Panc1 (cell line): ENCODE measurements at regions not wholly inside any gene's neighbourhood (a gene's known extent, or its start where the extent isn't known, plus 50 kb on each side); places are given as distances from the start of the nearest gene placed in this dataset.

Experiments
- ATAC-seq: fragments of 200-7000 bp; cut with Tn5 transposase; 2 replicates; pipeline ENCODE4 v1.9.1; 2020; ENCODE audit warnings: mild to moderate bottlenecking, moderate library complexity
- BruUV-seq: library from RNA; stranded (reverse); fragments of 400-500 nt; replicated peaks from 2 replicates; lab custom pipeline; 2021; lab: Mats Ljungman, UMichigan
- CTCF ChIA-PET: fragments of 300-600 bp; sonication (Branson Sonifier 250); formaldehyde crosslinking; loops from one replicate; lab custom pipeline; 2022; ENCODE audit warnings: antibody characterized with exemption; lab: Charles Lee
- POLR2A ChIA-PET: fragments of 300-600 bp; sonication (Branson Sonifier 250); formaldehyde crosslinking; loops from one replicate; lab custom pipeline; 2022; ENCODE audit warnings: antibody characterized with exemption; lab: Charles Lee
- DNase-seq: peaks from one replicate; pipeline ENCODE4 v3.0.0-alpha.2; 2010; ENCODE audit warnings: low read depth, low spot score
- H3K27ac ChIP-seq: 2 replicates; pipeline ENCODE4 v1.5.1; 2011; ENCODE audit warnings: mild to moderate bottlenecking, low read length, inconsistent platforms
- H3K27me3 ChIP-seq: fragments of 200-500 bp; sonication (Bioruptor generic); 2 replicates; pipeline ENCODE4 v1.6.0; 2014; ENCODE audit warnings: low read length, inconsistent platforms; ENCODE audit not compliant: control insufficient read depth, insufficient read depth
- H3K36me3 ChIP-seq: fragments of 200-500 bp; sonication (Bioruptor generic); 2 replicates; pipeline ENCODE4 v1.5.1; 2014; ENCODE audit warnings: inconsistent platforms, mild to moderate bottlenecking, low read length, moderate library complexity; ENCODE audit not compliant: control insufficient read depth, insufficient read depth
- H3K4me1 ChIP-seq: 2 replicates; pipeline ENCODE4 v1.5.1; 2011; ENCODE audit warnings: inconsistent platforms, mild to moderate bottlenecking, low read length, moderate library complexity; ENCODE audit not compliant: control insufficient read depth, insufficient read depth
- H3K4me3 ChIP-seq, 2 experiments: 2 replicates each; pipeline ENCODE4 v1.5.1; 2011 to 2012; ENCODE audit warnings: low read depth in 2 of 2, low read length in 2 of 2, mild to moderate bottlenecking in 2 of 2, inconsistent platforms in 1 of 2, moderate library complexity in 1 of 2
- H3K9me3 ChIP-seq: fragments of 200-500 bp; sonication (Bioruptor generic); 2 replicates; pipeline ENCODE4 v1.5.1; 2014; ENCODE audit warnings: low read depth, mild to moderate bottlenecking, inconsistent platforms, low read length, moderate library complexity; ENCODE audit not compliant: control insufficient read depth, insufficient read depth
- CTCF ChIP-seq: fragments of 450-650 bp; IDR thresholded peaks from 2 replicates; pipeline ENCODE4 v1.5.1; 2017; ENCODE audit warnings: mild to moderate bottlenecking
- POLR2AphosphoS5 ChIP-seq: IDR thresholded peaks from 2 replicates; pipeline ENCODE4 v1.6.1; 2012; ENCODE audit warnings: mild to moderate bottlenecking, low read depth, low read length, moderate library complexity
- REST ChIP-seq, 2 experiments: IDR thresholded peaks; 2 replicates each; pipeline ENCODE4 v1.6.1; 2011 to 2012; ENCODE audit warnings: low read depth in 2 of 2, control low read depth in 1 of 2, low read length in 1 of 2, mild to moderate bottlenecking in 1 of 2, moderate library complexity in 1 of 2; ENCODE audit not compliant: insufficient read depth in 1 of 2
- SIN3A ChIP-seq: IDR thresholded peaks from 2 replicates; pipeline ENCODE4 v1.6.1; 2012; ENCODE audit warnings: low read depth, mild to moderate bottlenecking, low read length, moderate library complexity, borderline replicate concordance; ENCODE audit not compliant: insufficient read depth
- TCF7L2 ChIP-seq: IDR thresholded peaks from 2 replicates; pipeline ENCODE4 v1.6.1; 2011; ENCODE audit warnings: mild to moderate bottlenecking, low read depth, low read length, inconsistent platforms
- in situ Hi-C: cut with HindIII; loops from 2 replicates; pipeline ENCODE4 v1.10.0; 2016; ENCODE audit warnings: low sequenced_read_pairs, low pct_unique_long_range_greater_than_20kb
- intact Hi-C: fragments of 100-400 bp; cut with micrococcal nuclease; formaldehyde crosslinking; loops from one replicate; pipeline ENCODE4 v1.10.0; 2022; ENCODE audit not compliant: unreplicated experiment

- no peak for DNase-seq
- POLR2A ChIA-PET = no interaction called here
- Histone ChIP-seq H3K27ac (no peak overlapping the region), H3K36me3 (no peaks in the 10 kb centered on the region), H3K9me3 (no peaks in the 10 kb centered on the region), H3K27me3 (no peaks in the 10 kb centered on the region), H3K4me1 (no peaks in the 10 kb centered on the region), H3K4me3 (no peak overlapping the region)
- no peak for TF ChIP-seq POLR2AphosphoS5
- intact Hi-C loops = no loop called here
- no peak for ATAC-seq
- in situ Hi-C loops = no loop called here
- no TSS peak for BruUV-seq
- CTCF ChIA-PET = interaction anchor here (0.6 kb wide), 1 partner anchor 98 kb away, joined by 3 read pairs; no protein-coding TSS in a partner anchor
Measured at GRCh38 chr17:68142595-68142994, 105.2 kb upstream of the AMZ2 start.

- no peak overlapping the region for H3K27ac ChIP-seq
- ChIA-PET CTCF (no interaction called here), POLR2A (no interaction called here)
- BruUV-seq = no TSS peak
- H3K9me3 ChIP-seq = no peaks in the 10 kb centered on the region
- H3K4me3 ChIP-seq = no peak overlapping the region
- no peaks in the 10 kb centered on the region for H3K27me3 ChIP-seq
- ATAC-seq (no peak), DNase-seq (no peak)
- no peaks in the 10 kb centered on the region for H3K36me3 ChIP-seq
- TF ChIP-seq TCF7L2 (no peak), CTCF (no peak), POLR2AphosphoS5 (no peak), REST (IDR thresholded peaks at IDR 0.05; ENCODE audit: insufficient read depth in 1 of 2, low read depth in 2 of 2, low read length in 1 of 2) (no peak), SIN3A (no peak)
- H3K4me1 ChIP-seq = no peaks in the 10 kb centered on the region
- intact Hi-C loops (no loop called here), in situ Hi-C loops (no loop called here)
Measured at GRCh38 chr17:68143425-68143824, 104.4 kb upstream of the AMZ2 start.

- Histone ChIP-seq H3K4me3 (no peak overlapping the region), H3K9me3 (no peaks in the 10 kb centered on the region), H3K27me3 (no peaks in the 10 kb centered on the region), H3K4me1 (no peaks in the 10 kb centered on the region), H3K27ac (no peak overlapping the region), H3K36me3 (no peaks in the 10 kb centered on the region)
- TF ChIP-seq TCF7L2 (no peak), REST (IDR thresholded peaks at IDR 0.05; ENCODE audit: insufficient read depth in 1 of 2, low read depth in 2 of 2, low read length in 1 of 2) (no peak), SIN3A (no peak), CTCF (no peak), POLR2AphosphoS5 (no peak)
- in situ Hi-C loops (no loop called here), intact Hi-C loops (no loop called here)
- CTCF ChIA-PET = no interaction called here
- no peak for ATAC-seq
- BruUV-seq = no TSS peak
- no peak for DNase-seq
- POLR2A ChIA-PET = no interaction called here
Measured at GRCh38 chr17:68145088-68145487, 102.8 kb upstream of the AMZ2 start.
